ENCODE measurements at regions not wholly inside any gene's neighbourhood (a gene's known extent, or its start where the extent isn't known, plus 50 kb on each side); places are given as distances from the start of the nearest gene placed in this dataset.

DNA sequence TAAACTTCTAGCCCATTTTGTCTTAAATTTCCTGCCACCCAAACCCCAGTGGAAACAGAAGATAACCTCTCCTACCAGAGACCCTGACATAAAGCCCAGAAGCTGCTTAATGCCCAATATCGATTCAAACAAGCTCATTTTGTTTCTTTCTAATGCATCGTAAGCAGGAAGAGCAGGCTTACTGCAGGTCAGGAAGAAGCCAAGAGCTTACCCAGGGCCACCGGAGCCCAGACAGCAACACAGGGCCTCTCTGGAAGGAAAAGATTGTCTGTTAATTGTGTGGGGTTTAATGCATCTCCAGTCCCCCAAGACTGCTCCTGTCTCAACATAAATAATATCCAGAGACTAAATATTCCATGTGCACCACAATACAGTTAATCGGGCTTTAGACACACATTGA, 177.3 kb upstream of the NOCT start:
- TF ChIP-seq, protein P1, sequence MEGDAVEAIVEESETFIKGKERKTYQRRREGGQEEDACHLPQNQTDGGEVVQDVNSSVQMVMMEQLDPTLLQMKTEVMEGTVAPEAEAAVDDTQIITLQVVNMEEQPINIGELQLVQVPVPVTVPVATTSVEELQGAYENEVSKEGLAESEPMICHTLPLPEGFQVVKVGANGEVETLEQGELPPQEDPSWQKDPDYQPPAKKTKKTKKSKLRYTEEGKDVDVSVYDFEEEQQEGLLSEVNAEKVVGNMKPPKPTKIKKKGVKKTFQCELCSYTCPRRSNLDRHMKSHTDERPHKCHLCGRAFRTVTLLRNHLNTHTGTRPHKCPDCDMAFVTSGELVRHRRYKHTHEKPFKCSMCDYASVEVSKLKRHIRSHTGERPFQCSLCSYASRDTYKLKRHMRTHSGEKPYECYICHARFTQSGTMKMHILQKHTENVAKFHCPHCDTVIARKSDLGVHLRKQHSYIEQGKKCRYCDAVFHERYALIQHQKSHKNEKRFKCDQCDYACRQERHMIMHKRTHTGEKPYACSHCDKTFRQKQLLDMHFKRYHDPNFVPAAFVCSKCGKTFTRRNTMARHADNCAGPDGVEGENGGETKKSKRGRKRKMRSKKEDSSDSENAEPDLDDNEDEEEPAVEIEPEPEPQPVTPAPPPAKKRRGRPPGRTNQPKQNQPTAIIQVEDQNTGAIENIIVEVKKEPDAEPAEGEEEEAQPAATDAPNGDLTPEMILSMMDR (IDR thresholded peaks at IDR 0.05; ENCODE audit: low read length), result no peak
- TF ChIP-seq EZH2 (optimal IDR thresholded peaks at IDR 0.05; ENCODE audit: low read depth, low read length) (no peak), EZH2phosphoT487 (IDR thresholded peaks at IDR 0.05; ENCODE audit: low read length) (no peak)
